ENCODE measurements at regions not wholly inside any gene's neighbourhood (a gene's known extent, or its start where the extent isn't known, plus 50 kb on each side); places are given as distances from the start of the nearest gene placed in this dataset.
A peak's percentile ranks its signal among the peaks of the same experiment; 100 is the strongest.

- Histone ChIP-seq H3K79me1 (ENCODE audit: low read depth in 1 of 2, low read length in 2 of 2) (no peaks in the 10 kb centered on the region), H4K8ac (ENCODE audit: low read depth in 2 of 2, low read length in 2 of 2) (no peak overlapping the region), H2BK5ac (ENCODE audit: low read depth, low read length, poor library complexity, severe bottlenecking) (no peak overlapping the region), H3K9ac (ENCODE audit: low read depth, low read length) (no peak overlapping the region), H2AFZ (replicated peaks; ENCODE audit: low read length, poor library complexity) (peak overlapping the region; percentile 24), H4K5ac (ENCODE audit: low read depth, low read length) (no peak overlapping the region), H4K91ac (ENCODE audit: insufficient read depth, low read depth, low read length) (no peak overlapping the region; the same call in 1 of the 2 replicates), H3K4me2 (ENCODE audit: low read depth, low read length) (no peak overlapping the region), H2BK120ac (ENCODE audit: low read depth, low read length) (no peak overlapping the region; the same call in 1 of the 2 replicates), H3K4me3 (ENCODE audit: insufficient read depth, low read depth, low read length) (no peak overlapping the region), H3K9me3 (ENCODE audit: control insufficient read depth, insufficient read depth, low read length) (no peaks in the 10 kb centered on the region), H3K4ac (ENCODE audit: low read depth, low read length) (no peak overlapping the region), H3K4me1 (ENCODE audit: control insufficient read depth, insufficient read depth, low read length) (no peaks in the 10 kb centered on the region), H3K27ac (ENCODE audit: insufficient read depth, low read length) (no peak overlapping the region), H3K36me3 (ENCODE audit: control insufficient read depth, insufficient read depth, low read length) (no peaks in the 10 kb centered on the region), H2BK15ac (ENCODE audit: low read depth, low read length) (0 out of 3 replicates have a peak overlapping the region, but pooled peaks have one; percentile 7), H3K9me1 (ENCODE audit: insufficient read depth, low read length) (no peaks in the 10 kb centered on the region; the same call in 1 of the 2 replicates), H3K14ac (replicated peaks; ENCODE audit: low read depth, low read length) (no peak overlapping the region), H3K18ac (ENCODE audit: low read depth, low read length) (no peak overlapping the region), H3K27me3 (ENCODE audit: control insufficient read depth, insufficient read depth, low read length) (no peaks in the 10 kb centered on the region; the same call in 1 of the 2 replicates), H4K20me1 (ENCODE audit: insufficient read depth, low read length) (no peaks in the 10 kb centered on the region), H3K56ac (ENCODE audit: extremely low read depth, insufficient read depth, low read length) (no peak overlapping the region), H2AK9ac (replicated peaks; ENCODE audit: low read depth, low read length, poor library complexity) (no peak overlapping the region), H2BK20ac (ENCODE audit: low read depth, low read length) (no peak overlapping the region), H3K23ac (ENCODE audit: low read depth, low read length) (no peak overlapping the region; the same call in 1 of the 2 replicates), H2AK5ac (ENCODE audit: low read depth, low read length) (no peak overlapping the region)
- dilution Hi-C loops (cut with HindIII; ENCODE audit: low sequenced_read_pairs, unreplicated experiment) (no loop called here), intact Hi-C loops (cut with micrococcal nuclease) (no loop called here), in situ Hi-C loops (cut with MboI; ENCODE audit: low sequenced_read_pairs) (no loop called here)
- no peak for DNase-seq
- TF ChIP-seq MAFK (IDR thresholded peaks at IDR 0.05; ENCODE audit: low read depth, low read length): no peak
- no peak for TF ChIP-seq MXI1 (IDR thresholded peaks at IDR 0.05; ENCODE audit: borderline replicate concordance, low read depth, low read length)
- no peak for TF ChIP-seq RAD21 (IDR thresholded peaks at IDR 0.05; ENCODE audit: low read length)
- no peak for TF ChIP-seq CHD1 (IDR thresholded peaks at IDR 0.05; ENCODE audit: low read depth, low read length)
- no peak for TF ChIP-seq SMC3 (IDR thresholded peaks at IDR 0.05; ENCODE audit: low read depth, low read length)
- no peak for TF ChIP-seq NFE2L2 (IDR thresholded peaks at IDR 0.05; ENCODE audit: low read depth, low read length)
- TF ChIP-seq BHLHE40 (IDR thresholded peaks at IDR 0.05; ENCODE audit: low read depth, low read length): no peak
- no peak for TF ChIP-seq POLR2A (IDR thresholded peaks at IDR 0.05; ENCODE audit: low read depth, low read length)
- no peak for TF ChIP-seq FOS (IDR thresholded peaks at IDR 0.05; ENCODE audit: low read depth, low read length)
- TF ChIP-seq, protein P1, sequence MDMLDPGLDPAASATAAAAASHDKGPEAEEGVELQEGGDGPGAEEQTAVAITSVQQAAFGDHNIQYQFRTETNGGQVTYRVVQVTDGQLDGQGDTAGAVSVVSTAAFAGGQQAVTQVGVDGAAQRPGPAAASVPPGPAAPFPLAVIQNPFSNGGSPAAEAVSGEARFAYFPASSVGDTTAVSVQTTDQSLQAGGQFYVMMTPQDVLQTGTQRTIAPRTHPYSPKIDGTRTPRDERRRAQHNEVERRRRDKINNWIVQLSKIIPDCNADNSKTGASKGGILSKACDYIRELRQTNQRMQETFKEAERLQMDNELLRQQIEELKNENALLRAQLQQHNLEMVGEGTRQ (IDR thresholded peaks at IDR 0.05; ENCODE audit: low read depth, low read length): no peak
- no peak for TF ChIP-seq CTCF (conservative IDR thresholded peaks at IDR 0.05; ENCODE audit: low read depth, low read length)
- CTCF ChIA-PET: no interaction called here
- WGBS, 2 experiments (ENCODE audit: extremely low coverage in 2 of 2, insufficient read length in 1 of 2): 83% methylated on average over 2 of the region's 9 CpGs; no CpG with 5 or more reads in 1 of the 2 experiments
- POLR2A ChIA-PET (ENCODE audit: unreplicated experiment): no interaction called here
- BruUV-seq (replicated peaks): no TSS peak
- no peak for ATAC-seq (ENCODE audit: low read depth)
Observed at GRCh38 chr3:188003188-188004171, 150.5 kb upstream of the LPP start.

Measured in IMR-90 (cell line).